ENCODE measurements at regions not wholly inside any gene's neighbourhood (a gene's known extent, or its start where the extent isn't known, plus 50 kb on each side); places are given as distances from the start of the nearest gene placed in this dataset.

- no peak overlapping the region for H3K9ac ChIP-seq (replicated peaks; ENCODE audit: extremely low read depth, insufficient read depth, low read length)
- H3K36me3 ChIP-seq (ENCODE audit: control insufficient read depth in 2 of 2, extremely low read depth in 1 of 2, insufficient read depth in 2 of 2, low read length in 2 of 2) = no peaks in the 10 kb centered on the region
- no peak overlapping the region for H3K4me2 ChIP-seq (ENCODE audit: insufficient read depth, low read length)
- H4K20me1 ChIP-seq (replicated peaks; ENCODE audit: control insufficient read depth, extremely low read depth, insufficient read depth, low read length) = no peaks in the 10 kb centered on the region
- DNase-seq (ENCODE audit: low read depth, low spot score) (no peak), FAIRE-seq (no peak)
- H3K79me2 ChIP-seq (ENCODE audit: control insufficient read depth, insufficient read depth, low read length) = no peaks in the 10 kb centered on the region
- no TSS peak for BruUV-seq (replicated peaks)
- H3K27me3 ChIP-seq (ENCODE audit: control insufficient read depth in 2 of 2, insufficient read depth in 2 of 2, low read length in 2 of 2) = no peaks in the 10 kb centered on the region
- TF ChIP-seq GATA2 (IDR thresholded peaks at IDR 0.05; ENCODE audit: insufficient read depth, insufficient read length, low read depth, low read length) (no peak), MYC (IDR thresholded peaks at IDR 0.05; ENCODE audit: low read depth, low read length) (no peak), MAX (IDR thresholded peaks at IDR 0.05; ENCODE audit: insufficient read depth, insufficient read length) (no peak), EZH2 (IDR thresholded peaks at IDR 0.05; ENCODE audit: borderline replicate concordance, low read depth, low read length, severe bottlenecking) (no peak), JUN (IDR thresholded peaks at IDR 0.05; ENCODE audit: borderline replicate concordance, insufficient read depth, insufficient read length, low read depth) (no peak), POLR2A (IDR thresholded peaks at IDR 0.05; ENCODE audit: low read depth, low read length) (no peak), POLR2AphosphoS5 (IDR thresholded peaks at IDR 0.05; ENCODE audit: insufficient read depth, low read depth, low read length) (no peak), FOS (IDR thresholded peaks at IDR 0.05; ENCODE audit: borderline replicate concordance, insufficient read depth, low read length) (no peak), CTCF (IDR thresholded peaks at IDR 0.05; ENCODE audit: extremely low read depth in 1 of 2, insufficient read depth in 1 of 2, low read depth in 1 of 2, low read length in 2 of 2) (no peak)
- peaks cover 9% of the 10 kb centered on the region for H3K9me3 ChIP-seq (replicated peaks; ENCODE audit: control insufficient read depth, insufficient read depth, low read length)
- H3K9me1 ChIP-seq (replicated peaks; ENCODE audit: control insufficient read depth, extremely low read depth, insufficient read depth, low read length) = no peaks in the 10 kb centered on the region
- no peak overlapping the region for H2AFZ ChIP-seq (ENCODE audit: low read depth, low read length)
- intact Hi-C loops (cut with micrococcal nuclease) (no loop called here), dilution Hi-C loops (cut with MboI; ENCODE audit: extremely low pct_ligation_motif_present, low sequenced_read_pairs) (no loop called here)
- no peak overlapping the region for H3K27ac ChIP-seq (ENCODE audit: insufficient read depth, low read depth, low read length)
- H3K4me3 ChIP-seq (replicated peaks in 1 of 3; ENCODE audit: insufficient read depth in 1 of 3, low read depth in 1 of 3, low read length in 3 of 3) = no peak overlapping the region
- POLR2A ChIA-PET = no interaction called here
- no peaks in the 10 kb centered on the region for H3K4me1 ChIP-seq (ENCODE audit: control insufficient read depth, extremely low read depth, insufficient read depth, low read length)
- CTCF ChIA-PET = no interaction called here
Observed at GRCh38 chr21:20645344-20645743, 352.9 kb upstream of the NCAM2 start.

Data from endothelial cell of umbilical vein (primary cell).